HG03439 (cell line): ENCODE measurements at regions not wholly inside any gene's neighbourhood (a gene's known extent, or its start where the extent isn't known, plus 50 kb on each side); places are given as distances from the start of the nearest gene placed in this dataset.
"Not testable (repeated sequence)": the region's sequence is repeated elsewhere in the genome, so short reads cannot be mapped to it uniquely, and the experiment has no call there.

Source experiments
- ATAC-seq: cut with Tn5 transposase; IDR thresholded peaks from one replicate; pipeline ENCODE4 v1.9.1; 2021; ENCODE audit warnings: mild to moderate bottlenecking, moderate library complexity; ENCODE audit not compliant: unreplicated experiment

DNA sequence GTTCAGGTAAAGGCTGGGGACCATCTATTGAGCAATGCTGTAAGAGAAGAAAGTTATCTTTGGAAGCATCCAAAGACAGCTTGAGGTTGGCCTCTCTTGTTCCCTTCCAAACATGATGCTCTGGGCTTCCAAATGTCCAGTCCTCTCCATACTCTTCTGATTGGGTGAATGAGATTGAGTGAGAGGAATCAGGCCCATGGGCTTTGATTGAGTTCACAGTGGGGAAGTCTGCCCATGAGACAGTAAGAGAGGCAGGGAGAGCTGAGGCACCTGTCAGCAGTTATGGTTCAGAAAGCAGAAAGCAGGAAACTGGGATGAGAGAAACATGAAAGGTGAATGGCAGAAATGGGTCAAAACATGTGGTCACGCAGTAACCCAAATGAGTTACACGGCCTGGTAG is 1006.9 kb downstream of the VRK1 start:
- no peak for ATAC-seq

DNA sequence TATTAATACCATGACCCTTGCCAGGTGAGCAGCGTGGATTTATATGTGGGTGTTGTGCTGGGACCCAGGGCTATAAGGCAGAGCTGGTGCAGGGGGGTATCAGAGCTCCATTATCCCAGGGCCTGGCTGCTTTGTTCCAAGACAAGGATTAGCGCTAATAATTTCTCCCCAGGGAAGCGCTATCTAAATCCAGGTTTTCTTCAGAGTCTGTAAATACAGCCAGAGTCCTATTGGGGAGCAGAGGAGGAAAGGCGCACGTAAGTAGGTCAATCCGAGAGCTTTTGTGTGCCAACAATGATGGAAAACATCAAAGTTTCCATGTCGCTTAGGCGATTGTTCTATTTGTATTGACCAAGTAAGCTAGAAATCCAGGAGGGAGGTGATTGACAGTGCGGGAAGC is 1009.7 kb downstream of the VRK1 start:
- ATAC-seq = no peak

DNA sequence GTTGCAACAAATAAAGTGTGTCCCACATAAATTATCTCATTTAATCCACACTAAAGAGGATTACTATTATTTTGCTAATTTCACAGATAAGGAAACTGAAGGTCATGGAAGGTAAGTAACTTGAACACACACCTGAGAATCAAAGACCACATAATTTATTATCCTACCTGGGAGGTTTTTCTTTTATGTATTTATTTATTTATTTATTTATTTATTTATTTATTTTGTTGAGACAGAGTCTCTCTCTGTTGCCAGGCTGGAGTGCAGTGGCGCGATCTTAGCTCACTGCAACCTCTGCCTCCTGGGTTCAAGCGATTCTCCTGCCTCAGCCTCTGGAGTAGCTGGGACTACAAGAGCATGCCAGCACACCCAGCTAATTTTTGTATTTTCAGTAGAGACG is 1011.4 kb downstream of the VRK1 start:
- ATAC-seq = not testable (repeated sequence)

DNA sequence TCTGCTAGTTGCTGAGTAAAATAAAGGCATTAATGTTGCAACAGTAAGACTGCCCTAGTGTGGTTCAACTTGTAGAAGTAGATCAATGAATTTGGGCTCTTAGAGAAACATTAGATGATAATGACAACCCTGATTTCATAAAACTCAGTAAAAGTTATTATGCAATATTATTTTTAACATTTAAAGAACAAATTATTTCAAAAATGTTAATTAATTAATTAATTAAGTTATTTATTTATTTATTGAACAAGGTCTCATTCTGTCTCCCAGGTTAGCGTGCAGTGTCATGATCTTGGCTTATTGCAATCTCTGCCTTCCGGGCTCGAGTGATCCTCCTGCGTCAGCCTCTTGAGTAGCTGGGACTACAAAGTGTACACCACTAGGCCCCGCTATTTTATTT is 1016.4 kb downstream of the VRK1 start:
- no peak for ATAC-seq

DNA sequence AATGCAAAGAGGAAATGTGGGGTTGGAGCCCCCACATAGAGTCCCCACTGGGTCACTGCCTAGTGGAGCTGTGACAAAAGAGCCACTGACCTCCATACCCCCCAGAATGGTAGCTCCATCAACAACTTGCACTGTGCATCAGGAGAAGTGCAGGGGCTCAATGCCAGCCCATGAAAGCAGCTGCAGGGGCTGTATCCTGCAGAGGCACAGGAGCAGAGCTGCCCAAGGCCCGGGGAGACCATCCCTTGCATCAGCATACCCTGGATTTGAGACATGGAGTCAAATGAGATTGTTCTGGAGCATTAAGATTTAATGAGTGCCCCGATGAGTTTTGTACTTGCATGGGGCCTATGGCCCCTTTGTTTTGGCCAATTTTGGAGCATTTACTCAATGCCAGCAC is 1023.6 kb downstream of the VRK1 start:
- no peak for ATAC-seq

DNA sequence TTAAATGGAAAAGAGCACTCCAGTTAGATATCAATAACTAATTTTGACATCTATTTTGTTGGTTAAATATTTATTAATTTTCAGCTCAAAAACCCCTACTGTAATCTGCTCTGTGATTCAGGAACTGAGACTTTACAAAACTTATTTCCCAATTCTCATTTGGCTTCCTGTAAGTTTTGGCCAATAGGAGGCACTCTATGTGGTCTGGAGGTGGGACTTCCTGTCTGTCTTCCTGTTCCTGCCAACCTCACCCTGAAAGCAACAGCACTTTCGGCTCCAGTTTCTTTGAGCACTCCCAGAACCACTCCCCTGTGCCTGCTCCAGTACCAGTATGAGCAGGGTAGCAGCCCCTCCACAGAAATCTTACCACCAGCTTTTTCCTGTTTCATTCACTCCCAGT is 1027.0 kb downstream of the VRK1 start:
- ATAC-seq = no peak

DNA sequence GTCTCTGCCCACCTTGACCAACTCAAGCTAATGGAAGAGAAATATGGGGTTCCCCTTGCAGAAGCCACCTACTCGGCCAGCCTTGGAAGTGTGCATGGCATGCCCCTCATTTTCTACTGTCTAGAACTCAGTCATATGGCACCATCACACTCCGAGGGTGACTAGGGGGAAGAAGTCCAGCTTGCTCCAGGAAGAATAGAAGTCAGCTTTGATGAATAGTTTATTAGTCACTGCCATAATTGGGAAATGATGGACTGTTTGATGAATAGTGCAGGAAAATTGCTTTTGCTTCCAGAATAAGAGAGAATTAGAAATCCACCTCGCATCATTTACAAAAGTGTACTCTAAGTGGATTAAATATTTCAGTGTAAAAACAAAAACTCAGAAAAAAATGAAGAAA is 1030.6 kb downstream of the VRK1 start:
- no peak for ATAC-seq

DNA sequence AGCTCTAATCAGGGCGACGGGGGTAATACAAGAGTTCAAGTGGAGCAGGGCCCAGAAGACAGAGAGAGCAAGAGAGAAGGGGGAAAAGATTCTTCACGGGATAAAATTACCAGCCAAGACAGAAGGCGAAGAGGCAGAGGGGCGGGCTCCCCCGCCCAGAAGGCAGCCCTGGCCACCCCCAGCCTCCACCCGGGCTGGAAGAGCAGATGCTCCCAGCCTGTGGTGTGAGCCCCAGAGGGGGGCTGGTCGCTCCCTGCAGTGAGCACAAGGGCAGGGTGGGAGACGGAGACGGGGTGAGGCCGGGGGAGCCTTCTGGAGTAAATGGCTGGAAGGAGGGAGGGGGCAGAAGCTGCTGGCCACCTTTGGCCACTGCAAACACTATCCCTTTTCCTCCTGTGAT is 1035.6 kb downstream of the VRK1 start:
- ATAC-seq = no peak

DNA sequence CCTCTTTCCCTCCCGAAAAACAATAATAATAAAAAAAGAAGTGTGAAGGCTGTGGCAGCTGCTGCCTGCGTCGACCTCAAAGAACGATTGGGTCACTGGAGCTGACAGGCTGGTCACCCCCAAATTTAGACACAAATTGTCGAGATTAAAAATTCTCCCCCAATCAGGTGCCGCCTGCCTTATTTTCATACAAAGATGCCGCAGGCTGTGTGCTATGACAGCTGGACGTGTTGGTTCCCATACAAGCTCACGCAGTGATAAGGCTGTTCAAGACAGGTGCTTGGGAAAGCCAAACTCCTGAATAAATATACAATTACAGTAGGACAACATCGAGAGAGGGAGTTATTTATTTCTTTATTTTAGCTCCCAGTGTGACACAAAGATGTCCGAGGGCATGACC is 1041.8 kb downstream of the VRK1 start:
- ATAC-seq = no peak

DNA sequence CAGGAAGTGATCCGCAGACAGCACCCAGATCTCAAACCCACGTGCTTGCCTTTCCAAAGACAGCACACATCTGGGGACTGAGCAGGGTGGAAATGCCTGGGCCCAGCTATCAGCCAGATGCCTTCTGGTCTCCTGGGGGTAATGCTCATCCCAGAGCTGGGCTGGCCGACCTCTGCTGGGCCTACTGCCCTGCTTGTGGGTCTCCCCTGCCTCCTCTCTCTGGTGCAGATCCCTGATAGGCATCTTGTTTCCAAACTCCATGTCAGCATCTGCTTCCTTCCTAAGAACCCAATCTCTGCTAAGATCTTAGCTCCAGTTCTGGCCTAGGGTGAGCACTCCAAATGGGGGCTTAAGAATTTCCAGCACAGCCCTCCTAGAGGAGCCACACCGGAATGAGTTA is 1043.0 kb downstream of the VRK1 start:
- no peak for ATAC-seq

DNA sequence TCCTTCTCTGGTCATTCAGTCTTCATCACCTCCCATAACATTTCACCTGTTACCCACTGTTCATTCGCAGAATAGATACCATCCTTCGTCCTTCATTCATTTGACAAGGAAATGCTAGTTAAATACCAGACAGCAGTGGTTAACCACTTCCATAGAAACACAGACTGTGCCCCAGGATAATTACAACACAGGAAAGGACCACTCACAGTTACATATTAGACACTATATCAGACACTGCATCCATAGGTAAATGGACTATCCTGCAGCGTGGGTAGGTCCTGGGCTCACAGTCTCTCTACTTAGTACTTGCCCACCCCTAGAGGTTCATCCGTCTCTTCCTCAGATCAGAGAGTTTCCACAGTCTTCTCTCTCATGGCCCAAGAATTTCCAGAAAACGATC is 1044.6 kb downstream of the VRK1 start:
- no peak for ATAC-seq

DNA sequence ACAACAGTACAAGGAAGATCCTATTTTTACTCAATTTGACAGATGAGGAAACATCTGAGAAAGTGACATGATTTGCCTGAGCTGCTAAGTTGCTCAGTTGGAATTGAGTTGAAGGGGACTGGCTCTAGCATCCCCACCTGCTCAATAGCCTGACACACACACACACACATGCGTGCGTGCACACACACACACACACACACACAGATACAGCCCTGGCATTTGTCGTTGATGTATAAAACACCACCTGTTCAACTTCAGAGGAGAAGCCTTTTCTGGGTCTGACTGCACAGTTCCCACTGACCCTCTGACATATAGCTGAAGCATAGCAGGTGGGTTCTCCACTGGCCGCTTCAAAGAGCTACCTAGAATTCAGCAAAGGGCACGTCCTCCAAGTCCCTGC is 1045.9 kb downstream of the VRK1 start:
- ATAC-seq = no peak

DNA sequence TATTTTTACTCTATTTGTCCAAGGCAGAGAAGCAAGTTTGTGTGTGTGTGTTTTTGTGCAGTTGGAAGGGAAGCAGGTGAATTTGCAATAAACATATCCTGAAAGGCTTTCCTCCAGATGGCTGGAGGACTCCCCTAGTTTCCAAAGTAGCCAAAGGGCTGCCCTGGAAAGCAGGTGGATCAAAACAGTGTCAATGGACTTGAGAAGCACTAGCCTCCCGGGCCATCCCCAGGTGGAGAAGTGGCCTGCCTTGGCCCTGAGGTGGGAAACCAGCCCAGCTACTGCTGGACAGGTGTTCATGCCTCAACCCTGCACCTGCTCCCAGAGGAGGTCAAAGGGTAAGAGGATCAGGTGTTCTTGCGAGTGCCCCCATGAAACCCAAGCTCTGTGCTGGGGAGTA is 1046.9 kb downstream of the VRK1 start:
- ATAC-seq = no peak

DNA sequence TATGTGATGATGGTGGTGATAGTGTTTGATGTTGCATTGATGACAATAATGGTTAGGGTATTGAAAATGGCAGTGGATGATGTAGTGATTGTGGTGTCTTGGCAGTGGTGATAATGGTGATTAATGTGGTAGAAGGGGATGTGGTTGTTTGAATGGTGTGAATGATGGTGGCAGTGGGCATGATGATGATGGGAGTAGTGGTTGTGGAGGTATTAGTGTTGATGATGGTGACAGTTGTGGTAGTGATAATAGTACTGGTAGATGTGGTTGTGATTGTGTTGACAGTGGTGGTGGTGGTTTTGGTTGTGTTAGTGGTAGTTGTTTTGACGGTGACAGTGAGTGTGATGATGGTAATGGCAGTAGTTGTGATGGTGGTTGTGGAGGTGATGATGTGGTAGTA is 1049.0 kb downstream of the VRK1 start:
- no peak for ATAC-seq

DNA sequence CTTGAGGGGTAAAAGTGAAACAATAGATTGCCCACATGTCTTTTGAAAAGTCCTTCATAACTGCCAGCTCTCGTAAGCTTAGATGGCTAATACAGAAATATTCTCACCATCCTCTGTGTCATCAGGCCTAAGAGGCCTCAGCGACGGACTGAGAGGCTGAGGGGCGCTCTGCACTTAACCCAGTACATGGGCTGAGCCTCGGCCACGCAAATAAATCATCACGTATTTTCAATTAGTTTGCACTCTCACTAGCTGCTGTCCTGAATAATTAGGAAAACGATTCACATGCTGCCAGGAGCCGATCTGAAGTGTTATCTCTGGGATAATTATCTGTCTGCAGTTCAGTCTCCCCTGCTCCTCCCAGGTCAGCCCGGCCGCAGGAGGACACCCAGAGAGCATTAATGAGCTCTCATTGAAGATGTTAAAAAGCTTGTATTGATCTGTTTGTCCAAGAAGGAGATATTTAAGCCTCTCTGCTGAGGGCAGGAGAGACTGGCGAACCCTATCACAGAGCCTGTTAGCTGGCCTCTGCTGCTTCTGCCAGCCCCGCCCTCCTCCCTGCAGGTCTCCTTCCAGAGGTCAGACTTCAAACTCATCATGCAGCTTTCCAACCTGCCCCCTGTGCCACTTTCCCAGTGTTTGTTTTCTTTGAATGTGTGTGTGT is 1051.3 kb downstream of the VRK1 start:
- no peak for ATAC-seq

DNA sequence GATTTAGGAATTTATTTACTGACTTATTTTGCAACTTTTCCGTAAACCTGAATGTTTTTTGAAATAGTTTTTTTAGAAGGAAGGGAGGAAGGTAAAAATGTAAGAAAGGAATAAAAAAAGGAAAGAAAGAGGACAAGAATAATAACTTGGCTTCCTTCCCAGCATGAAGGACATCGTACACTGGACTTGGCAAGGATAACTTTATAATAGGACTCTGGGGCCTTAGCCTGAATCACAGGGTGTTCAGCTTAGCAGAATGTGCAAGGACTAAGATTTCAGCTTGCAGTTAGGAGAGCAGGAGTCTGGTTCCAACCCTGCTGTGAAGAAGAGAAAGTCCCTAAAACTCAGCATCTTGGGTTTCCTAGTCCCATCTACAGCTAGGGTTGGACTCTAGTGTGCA is 1053.3 kb downstream of the VRK1 start:
- ATAC-seq = no peak

DNA sequence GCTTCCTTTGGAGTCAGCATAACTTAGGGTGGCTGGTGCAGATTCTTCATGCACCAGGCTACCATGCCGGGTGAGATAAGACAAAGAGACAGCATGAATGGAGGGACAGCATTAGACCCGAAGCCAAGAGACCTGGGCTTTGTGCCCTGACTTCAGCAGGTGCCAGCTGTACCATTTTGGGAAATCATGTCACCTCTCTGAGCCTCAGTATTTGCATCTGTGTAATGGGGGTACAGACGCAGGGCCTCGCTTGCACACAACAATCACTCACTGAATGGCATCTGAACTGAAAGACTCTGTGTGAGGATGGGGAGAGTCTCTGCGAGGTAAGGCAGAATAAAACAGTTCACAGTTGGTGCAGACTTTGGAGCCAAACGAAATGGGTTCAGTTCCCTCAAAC is 1053.7 kb downstream of the VRK1 start:
- no peak for ATAC-seq

DNA sequence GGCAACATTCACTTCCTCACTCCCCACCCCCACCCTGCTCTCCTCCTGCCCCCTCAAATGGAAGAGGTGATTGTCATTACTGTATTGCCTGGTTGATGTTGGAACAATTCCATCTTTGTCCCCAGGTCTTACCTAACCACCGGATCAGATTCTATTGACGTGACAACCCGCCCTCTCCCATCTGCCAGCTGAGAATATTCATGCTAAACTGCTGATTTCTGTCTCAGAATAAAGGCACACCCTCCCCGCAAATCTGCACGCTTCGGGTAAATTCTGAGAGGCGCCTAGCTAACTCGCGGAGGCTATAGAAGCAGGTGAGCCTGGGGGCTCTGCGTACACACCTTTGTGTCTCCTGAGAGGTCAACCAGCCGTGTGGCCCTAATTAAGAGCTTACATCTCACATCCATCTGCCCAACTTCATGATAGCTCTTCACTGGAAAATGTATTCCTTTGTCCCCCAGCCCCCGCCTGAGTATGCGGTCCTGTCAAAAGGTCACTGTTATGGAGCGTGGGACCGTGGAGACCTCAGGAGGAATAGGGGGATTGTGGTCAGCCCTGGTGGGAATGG is 1054.3 kb downstream of the VRK1 start:
- ATAC-seq = no peak

DNA sequence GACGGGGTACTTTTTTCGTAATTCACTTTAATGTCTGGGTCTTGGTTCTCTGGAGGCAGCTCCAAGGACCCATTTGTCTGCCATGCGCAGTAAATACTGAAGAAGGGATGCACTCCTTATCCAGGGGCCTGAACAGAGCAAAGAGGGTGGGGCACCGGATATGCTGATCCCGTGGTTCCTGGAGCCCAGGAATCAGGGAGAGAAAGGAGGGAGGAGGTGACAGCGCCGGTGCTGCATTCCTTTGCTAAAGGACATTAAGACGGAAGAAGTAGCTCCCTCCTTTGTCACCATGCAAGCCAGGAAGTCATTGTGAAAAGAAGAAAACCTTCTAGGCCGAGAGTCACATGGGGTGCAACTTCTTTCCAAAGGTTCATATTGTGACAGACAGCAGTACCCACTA is 1057.7 kb downstream of the VRK1 start:
- ATAC-seq = no peak

DNA sequence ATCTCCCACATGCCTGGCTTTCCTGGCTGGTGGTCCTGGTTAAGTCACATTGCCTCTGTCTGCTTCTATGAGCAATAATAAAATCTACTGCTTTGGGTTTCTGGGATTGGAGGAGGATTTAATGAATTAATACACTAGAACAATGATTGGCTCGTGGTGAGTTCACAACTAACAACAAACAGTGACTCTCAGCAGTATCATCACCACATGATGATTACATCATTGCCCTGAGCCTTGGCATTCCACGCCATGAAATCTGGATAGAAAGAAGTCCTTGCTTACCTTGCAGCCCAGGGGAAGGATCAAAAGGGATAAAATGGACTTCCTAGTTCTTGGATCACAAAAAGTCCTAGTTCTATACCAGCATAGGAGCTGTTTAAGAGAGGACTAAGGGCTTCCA is 1069.0 kb downstream of the VRK1 start:
- ATAC-seq = no peak

DNA sequence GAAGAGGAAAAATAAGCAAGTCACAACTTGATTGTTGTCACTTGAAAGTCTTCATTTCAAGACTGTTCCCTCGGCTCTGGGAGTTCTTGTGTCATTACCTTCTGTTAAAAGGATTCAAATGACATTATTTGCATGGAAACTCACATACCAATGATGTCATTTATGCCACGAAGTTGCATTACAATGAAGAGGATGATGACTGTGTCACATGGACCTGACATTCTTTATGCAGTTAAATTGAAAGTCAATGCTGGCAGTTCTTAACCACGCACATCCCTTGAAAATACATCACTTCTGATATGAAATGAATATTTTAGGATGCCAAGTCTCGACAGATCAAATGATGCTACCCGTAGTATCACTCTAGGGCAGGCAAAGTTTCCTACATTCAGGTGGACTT is 1069.5 kb downstream of the VRK1 start:
- no peak for ATAC-seq

DNA sequence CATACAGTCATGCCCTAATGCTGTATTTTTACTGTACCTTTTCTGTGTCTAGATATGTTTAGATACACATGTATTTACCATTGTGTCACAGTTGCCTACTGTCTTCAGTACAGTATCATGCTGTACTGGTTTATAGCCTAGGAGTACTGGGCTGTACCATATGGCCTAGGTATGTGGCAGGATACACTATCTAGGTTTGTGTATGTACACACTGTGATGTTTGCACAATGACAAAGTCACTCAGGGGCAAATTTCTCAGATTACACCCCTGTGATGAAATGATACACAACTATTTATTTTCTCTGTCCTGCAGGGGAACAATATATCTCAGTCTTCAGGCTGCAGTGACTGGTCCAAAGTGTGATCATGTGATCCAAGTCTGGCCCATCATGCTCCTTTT is 1076.1 kb downstream of the VRK1 start:
- ATAC-seq = no peak

DNA sequence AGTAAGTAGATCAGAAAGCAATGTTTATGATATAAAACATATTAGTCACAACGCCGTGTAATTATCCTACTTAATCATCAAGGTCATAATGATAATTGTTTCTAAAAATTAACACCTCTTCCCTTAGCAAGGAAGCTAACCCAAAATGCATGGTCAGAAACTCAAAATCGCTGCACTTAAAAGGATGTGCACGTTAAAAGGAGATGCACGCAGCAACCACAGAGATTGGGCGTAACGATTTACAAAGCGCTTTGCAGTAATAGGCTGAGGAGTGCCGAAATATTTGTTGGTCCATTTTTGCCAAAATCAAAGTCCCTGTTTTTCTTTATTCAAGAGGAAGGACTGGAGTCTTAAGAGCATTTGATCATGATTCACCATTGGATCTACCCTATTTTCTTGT is 1077.2 kb downstream of the VRK1 start:
- no peak for ATAC-seq
